ENCODE measurements at regions not wholly inside any gene's neighbourhood (a gene's known extent, or its start where the extent isn't known, plus 50 kb on each side); places are given as distances from the start of the nearest gene placed in this dataset.

DNA sequence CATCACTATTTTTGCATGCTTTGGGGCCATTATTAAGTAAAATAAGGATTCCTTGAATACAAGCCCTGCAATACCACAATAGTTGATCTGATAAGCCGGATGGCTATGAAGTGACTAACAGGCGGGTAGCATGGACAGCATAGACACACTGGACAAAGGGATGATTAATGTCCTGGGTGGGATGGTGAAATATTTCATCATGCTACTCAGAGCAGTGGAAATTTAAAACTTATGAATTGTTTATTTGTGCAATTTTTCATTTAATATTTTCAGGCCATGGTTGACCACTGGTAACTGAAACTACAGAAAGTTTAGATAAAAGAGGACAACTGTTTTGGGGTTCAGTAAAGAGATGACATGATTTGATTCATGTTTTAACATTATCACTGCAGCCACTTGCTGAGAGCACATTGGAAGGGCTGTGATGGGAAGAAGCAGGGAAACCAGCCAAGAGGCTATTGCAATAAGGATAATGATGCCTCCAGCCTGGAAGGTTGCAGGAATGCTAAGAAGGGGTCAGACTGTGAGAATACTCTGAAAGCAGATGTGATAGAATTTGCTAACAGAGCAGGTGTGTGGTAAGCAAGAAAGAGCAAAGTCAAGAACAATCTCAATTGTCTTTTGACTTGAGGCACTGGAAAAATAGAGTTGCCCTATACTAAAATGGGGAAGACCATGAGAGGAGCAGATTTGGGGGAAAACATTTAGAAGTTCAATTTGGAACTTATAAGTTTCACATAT is 62.5 kb upstream of the TNFSF4 start:
- TF ChIP-seq, protein P1, sequence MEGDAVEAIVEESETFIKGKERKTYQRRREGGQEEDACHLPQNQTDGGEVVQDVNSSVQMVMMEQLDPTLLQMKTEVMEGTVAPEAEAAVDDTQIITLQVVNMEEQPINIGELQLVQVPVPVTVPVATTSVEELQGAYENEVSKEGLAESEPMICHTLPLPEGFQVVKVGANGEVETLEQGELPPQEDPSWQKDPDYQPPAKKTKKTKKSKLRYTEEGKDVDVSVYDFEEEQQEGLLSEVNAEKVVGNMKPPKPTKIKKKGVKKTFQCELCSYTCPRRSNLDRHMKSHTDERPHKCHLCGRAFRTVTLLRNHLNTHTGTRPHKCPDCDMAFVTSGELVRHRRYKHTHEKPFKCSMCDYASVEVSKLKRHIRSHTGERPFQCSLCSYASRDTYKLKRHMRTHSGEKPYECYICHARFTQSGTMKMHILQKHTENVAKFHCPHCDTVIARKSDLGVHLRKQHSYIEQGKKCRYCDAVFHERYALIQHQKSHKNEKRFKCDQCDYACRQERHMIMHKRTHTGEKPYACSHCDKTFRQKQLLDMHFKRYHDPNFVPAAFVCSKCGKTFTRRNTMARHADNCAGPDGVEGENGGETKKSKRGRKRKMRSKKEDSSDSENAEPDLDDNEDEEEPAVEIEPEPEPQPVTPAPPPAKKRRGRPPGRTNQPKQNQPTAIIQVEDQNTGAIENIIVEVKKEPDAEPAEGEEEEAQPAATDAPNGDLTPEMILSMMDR (IDR thresholded peaks at IDR 0.05; ENCODE audit: low read depth, low read length) = no peak
- no peak for TF ChIP-seq EZH2phosphoT487 (IDR thresholded peaks at IDR 0.05; ENCODE audit: low read depth)
